ENCODE measurements at regions not wholly inside any gene's neighbourhood (a gene's known extent, or its start where the extent isn't known, plus 50 kb on each side); places are given as distances from the start of the nearest gene placed in this dataset.
"Not testable (repeated sequence)": the region's sequence is repeated elsewhere in the genome, so short reads cannot be mapped to it uniquely, and the experiment has no call there.

DNA sequence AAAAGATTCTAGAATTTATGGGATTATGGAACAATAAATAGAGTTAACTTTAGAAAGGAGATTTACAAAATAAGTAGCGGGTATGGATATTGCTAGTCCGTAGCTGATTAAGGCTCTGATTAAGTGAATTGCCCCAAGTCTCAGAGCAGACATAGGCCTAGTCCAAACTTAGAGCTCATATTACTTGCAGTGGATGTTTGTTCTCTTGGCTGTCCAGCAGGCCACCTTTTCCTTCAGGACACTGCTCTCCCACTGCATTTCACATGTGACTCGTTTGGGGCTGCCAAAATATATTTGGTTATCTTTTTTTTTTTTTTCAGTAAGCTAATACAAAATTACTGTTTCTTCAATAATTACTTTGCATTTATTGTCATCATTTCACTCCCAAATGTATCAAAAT lies 76.6 kb downstream of the ARRDC3 start:
- no peak for DNase-seq
- Histone ChIP-seq H3K27ac (peak overlapping the region in 5 of 12 donors; percentile 3 to 51 (median 30)), H3K4me3 (no peak overlapping the region), H3K4me1 (peaks cover 0 to 33% (median 5%) of the 10 kb centered on the region in 12 donors), H3K27me3 (no peaks in the 10 kb centered on the region), H3K9me3 (no peaks in the 10 kb centered on the region), H3K36me3 (no peaks in the 10 kb centered on the region)
- intact Hi-C loops (cut with DNase I): no loop called here
- peak in 3 of 4 donors; percentile 25 to 49 (median 43) for ATAC-seq
- 68 to 76% (median 72%) methylated on average over 3 of the region's 3 CpGs for WGBS, 4 donors
- no peak for TF ChIP-seq POLR2A (IDR thresholded peaks at IDR 0.05)
- TF ChIP-seq CTCF (IDR thresholded peaks at IDR 0.05): no peak

- ATAC-seq (no peak), DNase-seq (no peak)
- Histone ChIP-seq H3K27ac (no peak overlapping the region), H3K9me3 (no peaks in the 10 kb centered on the region), H3K36me3 (no peaks in the 10 kb centered on the region), H3K27me3 (no peaks in the 10 kb centered on the region), H3K4me3 (no peak overlapping the region), H3K4me1 (peaks cover 0 to 24% (median 0%) of the 10 kb centered on the region in 12 donors)
- TF ChIP-seq POLR2A (IDR thresholded peaks at IDR 0.05) (no peak), CTCF (IDR thresholded peaks at IDR 0.05) (no peak)
- intact Hi-C loops (cut with DNase I): no loop called here
Observed at GRCh38 chr5:91305640-91306039, 77.5 kb downstream of the ARRDC3 start.

GRCh38 chr5:91304015-91304414 lies 79.1 kb downstream of the ARRDC3 start:
- intact Hi-C loops (cut with DNase I); H3K36me3 ChIP-seq; H3K27me3 ChIP-seq; H3K4me3 ChIP-seq; ATAC-seq; DNase-seq; H3K9me3 ChIP-seq; H3K27ac ChIP-seq: not testable (repeated sequence)
- 85 to 97% (median 94%) methylated on average over 4 of the region's 4 CpGs for WGBS, 4 donors
- peaks cover 0 to 17% (median 0%) of the 10 kb centered on the region in 12 donors for H3K4me1 ChIP-seq

DNA sequence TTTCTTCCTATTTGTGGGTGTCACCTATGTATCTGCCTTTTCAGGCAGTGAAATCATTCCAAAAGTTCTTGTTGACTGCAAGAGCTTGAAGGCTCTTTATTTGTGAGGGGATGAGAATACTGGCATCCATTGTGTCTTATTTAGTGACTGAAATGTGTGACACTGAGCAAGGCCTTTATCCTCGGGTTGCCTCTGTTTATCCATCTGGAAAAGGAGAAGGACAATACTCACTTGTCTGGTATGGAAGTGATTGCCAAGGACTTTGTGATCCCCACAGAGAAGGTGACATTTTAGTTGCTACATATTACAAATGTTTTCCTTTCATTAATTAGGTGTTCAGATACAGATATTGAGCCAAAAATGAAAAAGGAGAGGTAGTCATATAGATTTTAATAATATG lies 80.2 kb downstream of the ARRDC3 start:
- intact Hi-C loops (cut with DNase I): no loop called here
- no peak for DNase-seq
- H3K9me3 ChIP-seq: no peaks in the 10 kb centered on the region
- peak overlapping the region in 1 of 12 donors; percentile 61 for H3K27ac ChIP-seq
- H3K4me3 ChIP-seq: no peak overlapping the region
- no peaks in the 10 kb centered on the region for H3K27me3 ChIP-seq
- H3K36me3 ChIP-seq: no peaks in the 10 kb centered on the region
- H3K4me1 ChIP-seq: peaks cover 0 to 17% (median 0%) of the 10 kb centered on the region in 12 donors
- no peak for TF ChIP-seq POLR2A (IDR thresholded peaks at IDR 0.05)
- TF ChIP-seq CTCF (IDR thresholded peaks at IDR 0.05): no peak
- ATAC-seq: peak in 1 of 4 donors; percentile 28
- 55 to 80% (median 65%) methylated on average over 1 of the region's 1 CpG for WGBS, 4 donors

DNA sequence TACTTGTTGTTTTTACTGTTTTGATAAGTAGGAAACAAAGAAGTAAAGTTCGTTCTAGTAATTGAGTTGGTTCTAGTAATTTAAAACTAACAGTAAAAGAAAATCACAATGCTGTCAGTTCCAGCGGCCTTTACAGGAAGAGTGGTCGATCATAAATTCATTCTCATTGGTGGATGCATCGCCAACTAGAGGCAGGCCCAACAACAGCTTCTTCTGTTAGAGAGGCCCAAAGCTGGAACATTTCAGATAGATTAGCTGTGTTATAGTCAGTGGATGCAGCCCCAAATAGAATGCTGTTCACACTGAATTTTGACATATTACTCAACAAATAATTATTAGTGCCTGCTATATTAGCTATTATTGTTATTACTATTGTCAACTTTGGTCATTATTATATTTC lies 80.8 kb downstream of the ARRDC3 start:
- Histone ChIP-seq H3K9me3 (no peaks in the 10 kb centered on the region), H3K27me3 (no peaks in the 10 kb centered on the region), H3K4me1 (peaks cover 0 to 17% (median 0%) of the 10 kb centered on the region in 12 donors), H3K27ac (peak overlapping the region in 1 of 12 donors; percentile 61), H3K4me3 (no peak overlapping the region), H3K36me3 (no peaks in the 10 kb centered on the region)
- ATAC-seq: no peak
- intact Hi-C loops (cut with DNase I): no loop called here
- TF ChIP-seq CTCF (IDR thresholded peaks at IDR 0.05) (no peak), POLR2A (IDR thresholded peaks at IDR 0.05) (no peak)
- 81 to 92% (median 85%) methylated on average over 4 of the region's 4 CpGs for WGBS, 4 donors
- DNase-seq: no peak

All from heart left ventricle (tissue), 16 donors.